ENCODE measurements at regions not wholly inside any gene's neighbourhood (a gene's known extent, or its start where the extent isn't known, plus 50 kb on each side); places are given as distances from the start of the nearest gene placed in this dataset.

GRCh38 chr5:92472981-92473566, 1090.0 kb upstream of the ARRDC3 start:
- Mint-ChIP-seq H3K27me3 (peaks cover 0 to 6% (median 0%) of the 10 kb centered on the region in 5 donors), H3K27ac (no peak overlapping the region), H3K36me3 (peaks cover 0 to 9% (median 0%) of the 10 kb centered on the region in 3 donors), H3K4me1 (no peaks in the 10 kb centered on the region), H3K9me3 (peaks cover 2 to 32% (median 8%) of the 10 kb centered on the region in 9 donors), H3K4me3 (no peak overlapping the region)
- DNase-seq = no peak
- ATAC-seq = no peak
- POLR2A ChIA-PET = no interaction called here

GRCh38 chr5:92471861-92472260, 1088.7 kb upstream of the ARRDC3 start:
- H3K27ac Mint-ChIP-seq = no peak overlapping the region
- peaks cover 0 to 6% (median 0%) of the 10 kb centered on the region in 5 donors for H3K27me3 Mint-ChIP-seq
- ATAC-seq (no peak), DNase-seq (no peak)
- H3K4me3 Mint-ChIP-seq = no peak overlapping the region
- H3K36me3 Mint-ChIP-seq = peaks cover 0 to 9% (median 0%) of the 10 kb centered on the region in 3 donors
- POLR2A ChIA-PET = no interaction called here
- H3K4me1 Mint-ChIP-seq = no peaks in the 10 kb centered on the region
- peaks cover 2 to 32% (median 8%) of the 10 kb centered on the region in 9 donors for H3K9me3 Mint-ChIP-seq

GRCh38 chr5:92470770-92471169, 1087.7 kb upstream of the ARRDC3 start:
- H3K4me3 Mint-ChIP-seq = no peak overlapping the region
- ATAC-seq = no peak
- no peak for DNase-seq
- peaks cover 0 to 9% (median 0%) of the 10 kb centered on the region in 3 donors for H3K36me3 Mint-ChIP-seq
- peaks cover 2 to 29% (median 8%) of the 10 kb centered on the region in 9 donors for H3K9me3 Mint-ChIP-seq
- H3K27me3 Mint-ChIP-seq = peaks cover 0 to 6% (median 0%) of the 10 kb centered on the region in 5 donors
- H3K4me1 Mint-ChIP-seq = no peaks in the 10 kb centered on the region
- H3K27ac Mint-ChIP-seq = no peak overlapping the region
- POLR2A ChIA-PET = no interaction called here

- POLR2A ChIA-PET = no interaction called here
- Mint-ChIP-seq H3K36me3 (peaks cover 0 to 4% (median 0%) of the 10 kb centered on the region in 3 donors), H3K4me1 (no peaks in the 10 kb centered on the region), H3K4me3 (no peak overlapping the region), H3K27me3 (peaks cover 0 to 3% (median 0%) of the 10 kb centered on the region in 5 donors), H3K9me3 (peaks cover 0 to 12% (median 3%) of the 10 kb centered on the region in 9 donors), H3K27ac (no peak overlapping the region)
- ATAC-seq = no peak
- no peak for DNase-seq
These were observed 1085.2 kb upstream of the ARRDC3 start for GRCh38 chr5:92468295-92468694.

GRCh38 chr5:92467695-92468094, 1084.6 kb upstream of the ARRDC3 start:
- no peak for DNase-seq

GRCh38 chr5:92460505-92460904, 1077.4 kb upstream of the ARRDC3 start:
- Mint-ChIP-seq H3K36me3 (no peaks in the 10 kb centered on the region), H3K4me3 (no peak overlapping the region), H3K4me1 (no peaks in the 10 kb centered on the region), H3K27ac (no peak overlapping the region), H3K27me3 (no peaks in the 10 kb centered on the region), H3K9me3 (peaks cover 0 to 8% (median 2%) of the 10 kb centered on the region in 9 donors)
- POLR2A ChIA-PET = no interaction called here
- no peak for ATAC-seq
- no peak for DNase-seq

More at GRCh38 chr5:92467695-92468094, 1084.6 kb upstream of the ARRDC3 start:
- Mint-ChIP-seq H3K4me1 (no peaks in the 10 kb centered on the region), H3K36me3 (no peaks in the 10 kb centered on the region), H3K4me3 (no peak overlapping the region), H3K27me3 (no peaks in the 10 kb centered on the region), H3K9me3 (peaks cover 0 to 6% (median 3%) of the 10 kb centered on the region in 9 donors), H3K27ac (no peak overlapping the region)
- no peak for ATAC-seq
- POLR2A ChIA-PET = no interaction called here

- H3K27ac Mint-ChIP-seq = no peak overlapping the region
- H3K27me3 Mint-ChIP-seq = no peaks in the 10 kb centered on the region
- DNase-seq = no peak
- no peaks in the 10 kb centered on the region for H3K36me3 Mint-ChIP-seq
- H3K4me3 Mint-ChIP-seq = no peak overlapping the region
- no peaks in the 10 kb centered on the region for H3K4me1 Mint-ChIP-seq
- ATAC-seq = no peak
- POLR2A ChIA-PET = no interaction called here
- peaks cover 0 to 11% (median 2%) of the 10 kb centered on the region in 9 donors for H3K9me3 Mint-ChIP-seq
These were observed 1076.5 kb upstream of the ARRDC3 start for GRCh38 chr5:92459654-92460053.

- no peak overlapping the region for H3K27ac Mint-ChIP-seq
- no peak for ATAC-seq
These were observed 1071.9 kb upstream of the ARRDC3 start for GRCh38 chr5:92455011-92455410.

GRCh38 chr5:92444888-92445287, 1061.8 kb upstream of the ARRDC3 start:
- no peaks in the 10 kb centered on the region for H3K36me3 Mint-ChIP-seq

More at GRCh38 chr5:92455011-92455410, 1071.9 kb upstream of the ARRDC3 start:
- H3K36me3 Mint-ChIP-seq = no peaks in the 10 kb centered on the region
- peaks cover 0 to 5% (median 2%) of the 10 kb centered on the region in 9 donors for H3K9me3 Mint-ChIP-seq
- no peaks in the 10 kb centered on the region for H3K4me1 Mint-ChIP-seq
- H3K27me3 Mint-ChIP-seq = no peaks in the 10 kb centered on the region
- POLR2A ChIA-PET = no interaction called here
- no peak overlapping the region for H3K4me3 Mint-ChIP-seq
- DNase-seq = no peak

GRCh38 chr5:92435781-92436180, 1052.7 kb upstream of the ARRDC3 start:
- Mint-ChIP-seq H3K36me3 (no peaks in the 10 kb centered on the region), H3K27me3 (no peaks in the 10 kb centered on the region), H3K9me3 (peaks cover 1 to 30% (median 11%) of the 10 kb centered on the region in 9 donors), H3K27ac (no peak overlapping the region), H3K4me3 (no peak overlapping the region), H3K4me1 (peaks cover 0 to 1% (median 0%) of the 10 kb centered on the region in 4 donors)
- ATAC-seq (no peak), DNase-seq (no peak)
- POLR2A ChIA-PET = no interaction called here

More at GRCh38 chr5:92444888-92445287, 1061.8 kb upstream of the ARRDC3 start:
- POLR2A ChIA-PET = no interaction called here
- Mint-ChIP-seq H3K4me1 (peaks cover 0 to 1% (median 0%) of the 10 kb centered on the region in 4 donors), H3K9me3 (peaks cover 0 to 6% (median 3%) of the 10 kb centered on the region in 9 donors), H3K27me3 (no peaks in the 10 kb centered on the region), H3K4me3 (no peak overlapping the region), H3K27ac (peak overlapping the region in 1 of 10 donors; percentile 37)
- ATAC-seq = no peak
- no peak for DNase-seq

- Mint-ChIP-seq H3K4me1 (no peaks in the 10 kb centered on the region), H3K9me3 (peaks cover 0 to 10% (median 4%) of the 10 kb centered on the region in 9 donors), H3K4me3 (no peak overlapping the region), H3K27ac (no peak overlapping the region), H3K36me3 (no peaks in the 10 kb centered on the region), H3K27me3 (no peaks in the 10 kb centered on the region)
- POLR2A ChIA-PET = no interaction called here
- no peak for ATAC-seq
- DNase-seq = no peak
These were observed 1046.5 kb upstream of the ARRDC3 start for GRCh38 chr5:92429646-92430045.

GRCh38 chr5:92428415-92428814, 1045.3 kb upstream of the ARRDC3 start:
- H3K27ac Mint-ChIP-seq = no peak overlapping the region
- peaks cover 0 to 4% (median 0%) of the 10 kb centered on the region in 3 donors for H3K36me3 Mint-ChIP-seq
- H3K27me3 Mint-ChIP-seq = no peaks in the 10 kb centered on the region
- DNase-seq = no peak
- H3K9me3 Mint-ChIP-seq = peaks cover 0 to 11% (median 5%) of the 10 kb centered on the region in 9 donors
- ATAC-seq = no peak
- POLR2A ChIA-PET = no interaction called here
- no peaks in the 10 kb centered on the region for H3K4me1 Mint-ChIP-seq
- no peak overlapping the region for H3K4me3 Mint-ChIP-seq

GRCh38 chr5:92424785-92425426, 1041.8 kb upstream of the ARRDC3 start:
- peaks cover 2 to 26% (median 13%) of the 10 kb centered on the region in 9 donors for H3K9me3 Mint-ChIP-seq
- ATAC-seq (no peak), DNase-seq (no peak)
- H3K4me3 Mint-ChIP-seq = no peak overlapping the region
- POLR2A ChIA-PET = no interaction called here
- H3K36me3 Mint-ChIP-seq = peaks cover 0 to 7% (median 0%) of the 10 kb centered on the region in 3 donors
- H3K27ac Mint-ChIP-seq = no peak overlapping the region
- no peaks in the 10 kb centered on the region for H3K27me3 Mint-ChIP-seq
- H3K4me1 Mint-ChIP-seq = no peaks in the 10 kb centered on the region
